ENCODE measurements at regions not wholly inside any gene's neighbourhood (a gene's known extent, or its start where the extent isn't known, plus 50 kb on each side); places are given as distances from the start of the nearest gene placed in this dataset.

- no peaks in the 10 kb centered on the region for H3K9me3 ChIP-seq (ENCODE audit: control insufficient read depth, insufficient read depth, low read depth, low read length)
- TF ChIP-seq ZNF202 (tag by site-specific recombination; IDR thresholded peaks at IDR 0.05; ENCODE audit: borderline replicate concordance) (no peak), ZNF18 (tag by site-specific recombination; IDR thresholded peaks at IDR 0.05) (no peak), ZNF132 (tag by site-specific recombination; IDR thresholded peaks at IDR 0.05; ENCODE audit: borderline replicate concordance) (no peak), KLF1 (tag by site-specific recombination; IDR thresholded peaks at IDR 0.05) (no peak), ZNF174 (tag by site-specific recombination; IDR thresholded peaks at IDR 0.05) (no peak), ELK4 (IDR thresholded peaks at IDR 0.05; ENCODE audit: borderline replicate concordance, low read depth, low read length) (no peak), ZNF394 (tag by site-specific recombination; IDR thresholded peaks at IDR 0.05; ENCODE audit: borderline replicate concordance) (no peak), ZNF510 (tag by site-specific recombination; IDR thresholded peaks at IDR 0.05; ENCODE audit: insufficient replicate concordance) (no peak), ZBTB48 (tag by site-specific recombination; IDR thresholded peaks at IDR 0.05) (no peak), ZNF670 (tag by site-specific recombination; IDR thresholded peaks at IDR 0.05; ENCODE audit: low read depth) (no peak), ZSCAN18 (tag by site-specific recombination; IDR thresholded peaks at IDR 0.05) (no peak), ZNF530 (tag by site-specific recombination; IDR thresholded peaks at IDR 0.05; ENCODE audit: low read depth) (no peak), ZNF488 (tag by site-specific recombination; IDR thresholded peaks at IDR 0.05) (no peak), TRIM28 (IDR thresholded peaks at IDR 0.05; ENCODE audit: borderline replicate concordance, low read length) (no peak), PRDM6 (tag by site-specific recombination; IDR thresholded peaks at IDR 0.05) (no peak), ZNF10 (tag by site-specific recombination; IDR thresholded peaks at IDR 0.05) (no peak), ZNF830 (tag by site-specific recombination; IDR thresholded peaks at IDR 0.05; ENCODE audit: low read depth) (no peak), ZNF623 (tag by site-specific recombination; IDR thresholded peaks at IDR 0.05) (no peak)
- H3K4me1 ChIP-seq (ENCODE audit: control insufficient read depth, insufficient read depth, low read length), result no peaks in the 10 kb centered on the region
- H3K4me3 ChIP-seq (ENCODE audit: low read depth, low read length), result no peak overlapping the region
- ChIA-PET CTCF (no interaction called here), POLR2A (no interaction called here)
- no peaks in the 10 kb centered on the region for H3K36me3 ChIP-seq (ENCODE audit: control insufficient read depth in 2 of 2, insufficient read depth in 1 of 2, low read length in 2 of 2)
- no peak overlapping the region for H3K27ac ChIP-seq (ENCODE audit: extremely low read depth, low read depth, low read length)
These were observed 248.7 kb downstream of the EFNB2 start for GRCh38 chr13:106286811-106287210.

GRCh38 chr13:106284358-106284757, 251.1 kb downstream of the EFNB2 start:
- H3K27ac ChIP-seq (ENCODE audit: extremely low read depth, low read depth, low read length), result no peak overlapping the region
- ChIA-PET POLR2A (no interaction called here), CTCF (no interaction called here)
- H3K36me3 ChIP-seq (ENCODE audit: control insufficient read depth in 2 of 2, insufficient read depth in 1 of 2, low read length in 2 of 2), result no peaks in the 10 kb centered on the region
- no peak overlapping the region for H3K4me3 ChIP-seq (ENCODE audit: low read depth, low read length)
- H3K9me3 ChIP-seq (ENCODE audit: control insufficient read depth, insufficient read depth, low read depth, low read length), result no peaks in the 10 kb centered on the region
- no peaks in the 10 kb centered on the region for H3K4me1 ChIP-seq (ENCODE audit: control insufficient read depth, insufficient read depth, low read length)
- TF ChIP-seq ZNF24 (tag by site-specific recombination; IDR thresholded peaks at IDR 0.05) (no peak), MYNN (tag by site-specific recombination; IDR thresholded peaks at IDR 0.05; ENCODE audit: borderline replicate concordance) (no peak), BCL11B (tag by site-specific recombination; IDR thresholded peaks at IDR 0.05; ENCODE audit: low read depth) (no peak), ZNF423 (tag by site-specific recombination; IDR thresholded peaks at IDR 0.05) (no peak), BCL11A (tag by site-specific recombination; IDR thresholded peaks at IDR 0.05; ENCODE audit: low read depth) (no peak), ZNF132 (tag by site-specific recombination; IDR thresholded peaks at IDR 0.05; ENCODE audit: borderline replicate concordance) (no peak), ZNF513 (tag by site-specific recombination; IDR thresholded peaks at IDR 0.05) (no peak), ZNF37A (tag by site-specific recombination; IDR thresholded peaks at IDR 0.05) (no peak), ZNF155 (tag by site-specific recombination; IDR thresholded peaks at IDR 0.05) (no peak), ZNF514 (tag by site-specific recombination; IDR thresholded peaks at IDR 0.05) (no peak), ZIC2 (tag by site-specific recombination; IDR thresholded peaks at IDR 0.05) (no peak), ZNF530 (tag by site-specific recombination; IDR thresholded peaks at IDR 0.05; ENCODE audit: low read depth) (no peak)
